ENCODE measurements at regions not wholly inside any gene's neighbourhood (a gene's known extent, or its start where the extent isn't known, plus 50 kb on each side); places are given as distances from the start of the nearest gene placed in this dataset.

DNA sequence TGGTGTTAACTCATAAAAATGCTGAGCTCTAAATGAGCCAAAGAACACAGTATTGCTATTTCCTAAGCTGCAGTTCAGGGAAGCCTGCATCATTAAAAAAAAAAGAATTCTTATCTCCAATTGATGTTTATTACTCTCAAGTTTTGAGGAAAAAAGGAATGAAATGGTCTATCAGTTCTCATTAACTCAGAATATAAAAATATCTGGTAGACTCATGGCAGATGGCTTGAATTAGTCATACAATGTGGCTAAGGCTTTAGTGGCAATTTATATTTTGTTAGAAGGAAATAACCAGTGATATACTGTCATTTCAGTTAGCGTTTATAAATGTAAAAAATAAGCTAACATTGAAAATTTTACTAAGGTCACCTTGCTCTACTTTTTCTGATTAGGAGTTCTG is 1403.4 kb upstream of the C9orf72 start:
- Histone ChIP-seq H3K18ac (ENCODE audit: low read depth, low read length) (no peak overlapping the region), H3K4me2 (ENCODE audit: low read depth, low read length) (no peak overlapping the region), H3K36me3 (ENCODE audit: control insufficient read depth, insufficient read depth, low read length) (no peaks in the 10 kb centered on the region), H3K4me3 (ENCODE audit: insufficient read depth, low read depth, low read length) (no peak overlapping the region), H3K9me1 (ENCODE audit: insufficient read depth, low read length) (no peaks in the 10 kb centered on the region), H3K27ac (ENCODE audit: insufficient read depth, low read length) (no peak overlapping the region), H3K4me1 (ENCODE audit: control insufficient read depth, insufficient read depth, low read length) (no peaks in the 10 kb centered on the region), H3K14ac (replicated peaks; ENCODE audit: low read depth, low read length) (no peak overlapping the region), H2BK20ac (ENCODE audit: low read depth, low read length) (no peak overlapping the region), H2AK9ac (replicated peaks; ENCODE audit: low read depth, low read length, poor library complexity) (no peak overlapping the region), H2BK15ac (ENCODE audit: low read depth, low read length) (no peak overlapping the region), H4K91ac (ENCODE audit: insufficient read depth, low read depth, low read length) (no peak overlapping the region), H4K20me1 (ENCODE audit: insufficient read depth, low read length) (no peaks in the 10 kb centered on the region), H3K4ac (ENCODE audit: low read depth, low read length) (no peak overlapping the region), H4K5ac (ENCODE audit: low read depth, low read length) (no peak overlapping the region), H3K79me1 (ENCODE audit: low read depth in 1 of 2, low read length in 2 of 2) (no peaks in the 10 kb centered on the region), H3K56ac (ENCODE audit: extremely low read depth, insufficient read depth, low read length) (no peak overlapping the region), H2BK120ac (ENCODE audit: low read depth, low read length) (no peak overlapping the region), H3K27me3 (ENCODE audit: control insufficient read depth, insufficient read depth, low read length) (no peaks in the 10 kb centered on the region), H2AFZ (replicated peaks; ENCODE audit: low read length, poor library complexity) (no peak overlapping the region), H3K9ac (ENCODE audit: low read depth, low read length) (no peak overlapping the region), H2AK5ac (ENCODE audit: low read depth, low read length) (no peak overlapping the region), H3K23ac (ENCODE audit: low read depth, low read length) (no peak overlapping the region), H4K8ac (ENCODE audit: low read depth in 2 of 2, low read length in 2 of 2) (no peak overlapping the region), H3K9me3 (ENCODE audit: control insufficient read depth, insufficient read depth, low read length) (no peaks in the 10 kb centered on the region), H2BK5ac (ENCODE audit: low read depth, low read length, poor library complexity, severe bottlenecking) (no peak overlapping the region)
- ChIA-PET CTCF (no interaction called here), POLR2A (ENCODE audit: unreplicated experiment) (no interaction called here)
- TF ChIP-seq CEBPB (IDR thresholded peaks at IDR 0.05; ENCODE audit: low read depth, low read length) (no peak), RAD21 (IDR thresholded peaks at IDR 0.05; ENCODE audit: low read length) (no peak), FOS (IDR thresholded peaks at IDR 0.05; ENCODE audit: low read depth, low read length) (no peak), MAZ (IDR thresholded peaks at IDR 0.05; ENCODE audit: borderline replicate concordance, low read depth, low read length) (no peak), RFX5 (IDR thresholded peaks at IDR 0.05; ENCODE audit: low read depth, low read length) (no peak), POLR2A (IDR thresholded peaks at IDR 0.05; ENCODE audit: low read depth, low read length) (no peak), NFE2L2 (IDR thresholded peaks at IDR 0.05; ENCODE audit: low read depth, low read length) (no peak), BHLHE40 (IDR thresholded peaks at IDR 0.05; ENCODE audit: low read depth, low read length) (no peak), CHD1 (IDR thresholded peaks at IDR 0.05; ENCODE audit: low read depth, low read length) (no peak), MXI1 (IDR thresholded peaks at IDR 0.05; ENCODE audit: borderline replicate concordance, low read depth, low read length) (no peak), RCOR1 (IDR thresholded peaks at IDR 0.05; ENCODE audit: insufficient replicate concordance, low read length) (no peak), MAFK (IDR thresholded peaks at IDR 0.05; ENCODE audit: low read depth, low read length) (no peak), SMC3 (IDR thresholded peaks at IDR 0.05; ENCODE audit: low read depth, low read length) (no peak)
- TF ChIP-seq, protein P1, sequence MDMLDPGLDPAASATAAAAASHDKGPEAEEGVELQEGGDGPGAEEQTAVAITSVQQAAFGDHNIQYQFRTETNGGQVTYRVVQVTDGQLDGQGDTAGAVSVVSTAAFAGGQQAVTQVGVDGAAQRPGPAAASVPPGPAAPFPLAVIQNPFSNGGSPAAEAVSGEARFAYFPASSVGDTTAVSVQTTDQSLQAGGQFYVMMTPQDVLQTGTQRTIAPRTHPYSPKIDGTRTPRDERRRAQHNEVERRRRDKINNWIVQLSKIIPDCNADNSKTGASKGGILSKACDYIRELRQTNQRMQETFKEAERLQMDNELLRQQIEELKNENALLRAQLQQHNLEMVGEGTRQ (IDR thresholded peaks at IDR 0.05; ENCODE audit: low read depth, low read length): no peak
- TF ChIP-seq, protein P2, sequence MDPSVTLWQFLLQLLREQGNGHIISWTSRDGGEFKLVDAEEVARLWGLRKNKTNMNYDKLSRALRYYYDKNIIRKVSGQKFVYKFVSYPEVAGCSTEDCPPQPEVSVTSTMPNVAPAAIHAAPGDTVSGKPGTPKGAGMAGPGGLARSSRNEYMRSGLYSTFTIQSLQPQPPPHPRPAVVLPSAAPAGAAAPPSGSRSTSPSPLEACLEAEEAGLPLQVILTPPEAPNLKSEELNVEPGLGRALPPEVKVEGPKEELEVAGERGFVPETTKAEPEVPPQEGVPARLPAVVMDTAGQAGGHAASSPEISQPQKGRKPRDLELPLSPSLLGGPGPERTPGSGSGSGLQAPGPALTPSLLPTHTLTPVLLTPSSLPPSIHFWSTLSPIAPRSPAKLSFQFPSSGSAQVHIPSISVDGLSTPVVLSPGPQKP (IDR thresholded peaks at IDR 0.05; ENCODE audit: borderline replicate concordance, low read depth, low read length): no peak
- TF ChIP-seq, protein P3, sequence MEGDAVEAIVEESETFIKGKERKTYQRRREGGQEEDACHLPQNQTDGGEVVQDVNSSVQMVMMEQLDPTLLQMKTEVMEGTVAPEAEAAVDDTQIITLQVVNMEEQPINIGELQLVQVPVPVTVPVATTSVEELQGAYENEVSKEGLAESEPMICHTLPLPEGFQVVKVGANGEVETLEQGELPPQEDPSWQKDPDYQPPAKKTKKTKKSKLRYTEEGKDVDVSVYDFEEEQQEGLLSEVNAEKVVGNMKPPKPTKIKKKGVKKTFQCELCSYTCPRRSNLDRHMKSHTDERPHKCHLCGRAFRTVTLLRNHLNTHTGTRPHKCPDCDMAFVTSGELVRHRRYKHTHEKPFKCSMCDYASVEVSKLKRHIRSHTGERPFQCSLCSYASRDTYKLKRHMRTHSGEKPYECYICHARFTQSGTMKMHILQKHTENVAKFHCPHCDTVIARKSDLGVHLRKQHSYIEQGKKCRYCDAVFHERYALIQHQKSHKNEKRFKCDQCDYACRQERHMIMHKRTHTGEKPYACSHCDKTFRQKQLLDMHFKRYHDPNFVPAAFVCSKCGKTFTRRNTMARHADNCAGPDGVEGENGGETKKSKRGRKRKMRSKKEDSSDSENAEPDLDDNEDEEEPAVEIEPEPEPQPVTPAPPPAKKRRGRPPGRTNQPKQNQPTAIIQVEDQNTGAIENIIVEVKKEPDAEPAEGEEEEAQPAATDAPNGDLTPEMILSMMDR (conservative IDR thresholded peaks at IDR 0.05; ENCODE audit: low read depth, low read length): no peak
- in situ Hi-C loops (cut with MboI; ENCODE audit: low sequenced_read_pairs) (no loop called here), intact Hi-C loops (cut with micrococcal nuclease) (no loop called here), dilution Hi-C loops (cut with HindIII; ENCODE audit: low sequenced_read_pairs, unreplicated experiment) (no loop called here)
- no peak for DNase-seq
- WGBS, 2 experiments (ENCODE audit: extremely low coverage in 2 of 2, insufficient read length in 1 of 2): no CpG with 5 or more reads among the region's 1 CpG
- BruUV-seq (replicated peaks): no TSS peak
- ATAC-seq (ENCODE audit: low read depth): no peak
